ENCODE measurements at regions not wholly inside any gene's neighbourhood (a gene's known extent, or its start where the extent isn't known, plus 50 kb on each side); places are given as distances from the start of the nearest gene placed in this dataset.

GRCh38 chr2:186980787-186981550 is 132.0 kb upstream of the ZSWIM2 start:
- DNase-seq (ENCODE audit: low spot score): no peak
- no peak overlapping the region for H3K27ac ChIP-seq

DNA sequence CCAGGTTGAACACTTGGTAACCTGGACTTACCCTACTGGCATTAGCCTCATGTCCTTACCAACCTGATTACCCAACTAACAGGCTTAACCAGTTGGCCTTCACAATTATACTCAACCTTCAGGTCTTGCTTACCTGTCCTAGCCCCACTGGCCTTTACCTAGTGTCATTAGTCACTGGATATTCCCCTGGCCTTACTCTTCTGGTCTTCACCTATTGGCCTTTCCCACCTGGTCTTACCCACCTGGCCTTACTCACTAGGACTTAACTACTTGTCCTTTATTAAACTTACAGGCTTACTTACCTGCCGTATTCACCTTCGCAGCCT is 131.1 kb upstream of the ZSWIM2 start:
- Histone ChIP-seq H4K20me1 (ENCODE audit: low read depth) (no peaks in the 10 kb centered on the region), H3F3A (ENCODE audit: low read depth) (no peaks in the 10 kb centered on the region), H3K36me3 (no peaks in the 10 kb centered on the region), H3K79me2 (ENCODE audit: low read depth) (no peaks in the 10 kb centered on the region), H3K9ac (no peak overlapping the region), H3K9me3 (ENCODE audit: low read depth) (no peaks in the 10 kb centered on the region), H3K27ac (no peak overlapping the region), H3K27me3 (no peaks in the 10 kb centered on the region), H2AFZ (replicated peaks) (no peak overlapping the region), H3K4me2 (no peak overlapping the region), H3K4me3 (no peak overlapping the region), H3K4me1 (no peaks in the 10 kb centered on the region)
- Mint-ChIP-seq H3K27me3 (ENCODE audit: insufficient read depth, low read depth) (peaks cover 5% of the 10 kb centered on the region), H3K27ac (no peak overlapping the region), H3K36me3 (no peaks in the 10 kb centered on the region), H3K4me3 (no peak overlapping the region), H3K4me1 (no peaks in the 10 kb centered on the region), H3K9me3 (no peaks in the 10 kb centered on the region)
- TF ChIP-seq, protein P1, sequence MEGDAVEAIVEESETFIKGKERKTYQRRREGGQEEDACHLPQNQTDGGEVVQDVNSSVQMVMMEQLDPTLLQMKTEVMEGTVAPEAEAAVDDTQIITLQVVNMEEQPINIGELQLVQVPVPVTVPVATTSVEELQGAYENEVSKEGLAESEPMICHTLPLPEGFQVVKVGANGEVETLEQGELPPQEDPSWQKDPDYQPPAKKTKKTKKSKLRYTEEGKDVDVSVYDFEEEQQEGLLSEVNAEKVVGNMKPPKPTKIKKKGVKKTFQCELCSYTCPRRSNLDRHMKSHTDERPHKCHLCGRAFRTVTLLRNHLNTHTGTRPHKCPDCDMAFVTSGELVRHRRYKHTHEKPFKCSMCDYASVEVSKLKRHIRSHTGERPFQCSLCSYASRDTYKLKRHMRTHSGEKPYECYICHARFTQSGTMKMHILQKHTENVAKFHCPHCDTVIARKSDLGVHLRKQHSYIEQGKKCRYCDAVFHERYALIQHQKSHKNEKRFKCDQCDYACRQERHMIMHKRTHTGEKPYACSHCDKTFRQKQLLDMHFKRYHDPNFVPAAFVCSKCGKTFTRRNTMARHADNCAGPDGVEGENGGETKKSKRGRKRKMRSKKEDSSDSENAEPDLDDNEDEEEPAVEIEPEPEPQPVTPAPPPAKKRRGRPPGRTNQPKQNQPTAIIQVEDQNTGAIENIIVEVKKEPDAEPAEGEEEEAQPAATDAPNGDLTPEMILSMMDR (IDR thresholded peaks at IDR 0.05): no peak
- no peak for DNase-seq (ENCODE audit: low spot score)

More at GRCh38 chr2:186980787-186981550, 132.0 kb upstream of the ZSWIM2 start:
- H3K4me1 ChIP-seq: no peaks in the 10 kb centered on the region
- peaks cover 9% of the 10 kb centered on the region for H3K27me3 Mint-ChIP-seq (ENCODE audit: insufficient read depth, low read depth)
- H3K9ac ChIP-seq: no peak overlapping the region
- H3K36me3 ChIP-seq: no peaks in the 10 kb centered on the region
- H3K4me3 ChIP-seq: no peak overlapping the region
- no peaks in the 10 kb centered on the region for H4K20me1 ChIP-seq (ENCODE audit: low read depth)
- no peak overlapping the region for H2AFZ ChIP-seq (replicated peaks)
- no peaks in the 10 kb centered on the region for H3K9me3 Mint-ChIP-seq
- H3K27ac Mint-ChIP-seq: no peak overlapping the region
- H3K79me2 ChIP-seq (ENCODE audit: low read depth): no peaks in the 10 kb centered on the region
- H3K9me3 ChIP-seq (ENCODE audit: low read depth): no peaks in the 10 kb centered on the region
- no peaks in the 10 kb centered on the region for H3K27me3 ChIP-seq
- no peaks in the 10 kb centered on the region for H3K36me3 Mint-ChIP-seq
- H3K4me3 Mint-ChIP-seq: no peak overlapping the region
- no peaks in the 10 kb centered on the region for H3K4me1 Mint-ChIP-seq
- H3K4me2 ChIP-seq: no peak overlapping the region
- TF ChIP-seq, protein P1 (IDR thresholded peaks at IDR 0.05): no peak
- no peak for TF ChIP-seq EZH2 (IDR thresholded peaks at IDR 0.05)
- no peak for TF ChIP-seq EZH2phosphoT487 (IDR thresholded peaks at IDR 0.05)
- no peaks in the 10 kb centered on the region for H3F3A ChIP-seq (ENCODE audit: low read depth)

DNA sequence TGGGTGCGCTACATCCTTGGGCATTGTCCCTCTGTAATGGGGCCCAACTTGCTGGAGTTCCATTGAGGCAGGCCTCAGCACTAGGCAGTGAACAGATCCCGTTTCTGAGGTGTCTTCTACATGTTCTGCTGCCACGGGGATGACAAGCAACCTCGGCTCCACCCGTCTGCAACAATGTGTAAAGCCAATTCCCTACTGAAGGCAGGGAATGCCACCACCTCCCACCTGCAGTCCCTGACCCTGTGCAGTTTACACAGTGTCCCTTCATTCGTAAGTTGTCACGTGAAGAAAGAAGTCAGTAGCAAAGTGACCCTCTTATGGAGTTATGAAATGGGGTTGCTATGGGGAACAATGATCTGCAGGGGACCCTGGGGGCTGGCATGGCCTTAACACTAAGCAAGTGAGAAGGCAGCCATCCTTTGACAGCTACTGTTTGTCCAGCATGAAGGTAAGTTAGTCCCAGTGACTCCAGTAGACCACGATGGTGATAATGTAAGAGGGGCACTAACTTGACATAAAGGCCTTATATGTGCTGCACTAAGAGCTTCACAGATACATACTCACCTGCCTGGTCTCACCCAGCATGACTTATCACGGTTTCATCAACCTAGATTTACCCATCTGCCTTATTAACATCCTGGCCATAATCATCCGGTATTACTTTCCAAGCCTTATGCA is 130.6 kb upstream of the ZSWIM2 start:
- Histone ChIP-seq H2AFZ (replicated peaks) (no peak overlapping the region), H3K36me3 (no peaks in the 10 kb centered on the region), H3K4me3 (no peak overlapping the region), H3K79me2 (ENCODE audit: low read depth) (no peaks in the 10 kb centered on the region), H3K9me3 (ENCODE audit: low read depth) (no peaks in the 10 kb centered on the region), H4K20me1 (ENCODE audit: low read depth) (no peaks in the 10 kb centered on the region), H3F3A (ENCODE audit: low read depth) (no peaks in the 10 kb centered on the region), H3K27ac (no peak overlapping the region), H3K4me2 (no peak overlapping the region), H3K4me1 (no peaks in the 10 kb centered on the region), H3K9ac (no peak overlapping the region), H3K27me3 (no peaks in the 10 kb centered on the region)
- H3K4me3 Mint-ChIP-seq: no peak overlapping the region
- H3K4me1 Mint-ChIP-seq: no peaks in the 10 kb centered on the region
- no peaks in the 10 kb centered on the region for H3K9me3 Mint-ChIP-seq
- H3K36me3 Mint-ChIP-seq: no peaks in the 10 kb centered on the region
- TF ChIP-seq EZH2 (IDR thresholded peaks at IDR 0.05) (no peak), EZH2phosphoT487 (IDR thresholded peaks at IDR 0.05) (no peak)
- TF ChIP-seq, protein P1 (IDR thresholded peaks at IDR 0.05): no peak
- no peak overlapping the region for H3K27ac Mint-ChIP-seq
- H3K27me3 Mint-ChIP-seq (ENCODE audit: insufficient read depth, low read depth): peaks cover 5% of the 10 kb centered on the region
- no peak for DNase-seq (ENCODE audit: low spot score)

Data from neural progenitor cell (in vitro differentiated cells).